Activated CD4-positive, alpha-beta T cell treated with anti-CD3 and anti-CD28 coated beads, Interleukin-2, amount 10 ng/mL, durations not matched to agents 24 days and 14 days (primary cell): ENCODE measurements at regions not wholly inside any gene's neighbourhood (a gene's known extent, or its start where the extent isn't known, plus 50 kb on each side); places are given as distances from the start of the nearest gene placed in this dataset.
"Not testable (repeated sequence)": the region's sequence is repeated elsewhere in the genome, so short reads cannot be mapped to it uniquely, and the experiment has no call there.

Experiments used
- DNase-seq: peaks from one replicate; pipeline ENCODE4 v3.0.0; 2022
- H3K27ac Mint-ChIP-seq: one replicate; pipeline ENCODE4 v1.8.0; 2022; ENCODE audit warnings: mild to moderate bottlenecking, mixed read lengths
- H3K27me3 Mint-ChIP-seq: one replicate; pipeline ENCODE4 v1.8.0; 2022; ENCODE audit warnings: mixed read lengths
- H3K36me3 Mint-ChIP-seq: one replicate; pipeline ENCODE4 v1.8.0; 2022; ENCODE audit warnings: low read depth, mild to moderate bottlenecking, mixed read lengths
- H3K4me1 Mint-ChIP-seq: one replicate; pipeline ENCODE4 v1.8.0; 2021; ENCODE audit warnings: mixed read lengths
- H3K4me3 Mint-ChIP-seq: one replicate; pipeline ENCODE4 v1.8.0; 2022; ENCODE audit warnings: mild to moderate bottlenecking, moderate library complexity, mixed read lengths
- H3K9me3 Mint-ChIP-seq: one replicate; pipeline ENCODE4 v1.8.0; 2021; ENCODE audit warnings: mixed read lengths
- intact Hi-C: fragments of 100-400 bp; cut with micrococcal nuclease; formaldehyde crosslinking; loops from one replicate; pipeline ENCODE4 v1.15.1; 2023

GRCh38 chr10:55803055-55803454 is 558.0 kb downstream of the ZWINT start:
- H3K27me3 Mint-ChIP-seq = no peaks in the 10 kb centered on the region
- no peaks in the 10 kb centered on the region for H3K4me1 Mint-ChIP-seq
- no peaks in the 10 kb centered on the region for H3K9me3 Mint-ChIP-seq
- intact Hi-C loops = no loop called here
- H3K27ac Mint-ChIP-seq = no peak overlapping the region
- H3K36me3 Mint-ChIP-seq = no peaks in the 10 kb centered on the region
- DNase-seq = no peak
- no peak overlapping the region for H3K4me3 Mint-ChIP-seq

DNA sequence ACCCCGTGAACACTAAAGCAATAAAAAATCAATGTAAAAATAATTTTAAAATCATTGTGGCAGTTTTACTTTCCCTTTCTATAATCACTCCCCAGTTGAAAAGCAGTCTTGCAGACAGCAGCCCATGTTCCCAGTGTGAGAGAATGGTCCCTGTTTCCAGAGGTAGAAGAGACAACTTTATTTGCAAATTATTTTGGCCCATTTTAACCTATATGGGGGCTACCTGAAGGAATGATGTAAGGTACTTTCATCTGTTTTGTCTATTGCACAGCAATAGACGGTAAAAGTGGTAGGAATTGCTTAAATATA is 559.8 kb downstream of the ZWINT start:
- Mint-ChIP-seq H3K36me3 (no peaks in the 10 kb centered on the region), H3K4me1 (no peaks in the 10 kb centered on the region), H3K4me3 (no peak overlapping the region), H3K27ac (no peak overlapping the region), H3K9me3 (no peaks in the 10 kb centered on the region), H3K27me3 (no peaks in the 10 kb centered on the region)
- intact Hi-C loops = no loop called here
- DNase-seq = no peak

GRCh38 chr10:55800602-55801352 is 560.3 kb downstream of the ZWINT start:
- Mint-ChIP-seq H3K27ac (no peak overlapping the region), H3K4me3 (no peak overlapping the region), H3K36me3 (no peaks in the 10 kb centered on the region), H3K27me3 (no peaks in the 10 kb centered on the region), H3K4me1 (no peaks in the 10 kb centered on the region), H3K9me3 (no peaks in the 10 kb centered on the region)
- intact Hi-C loops = no loop called here
- DNase-seq = no peak

DNA sequence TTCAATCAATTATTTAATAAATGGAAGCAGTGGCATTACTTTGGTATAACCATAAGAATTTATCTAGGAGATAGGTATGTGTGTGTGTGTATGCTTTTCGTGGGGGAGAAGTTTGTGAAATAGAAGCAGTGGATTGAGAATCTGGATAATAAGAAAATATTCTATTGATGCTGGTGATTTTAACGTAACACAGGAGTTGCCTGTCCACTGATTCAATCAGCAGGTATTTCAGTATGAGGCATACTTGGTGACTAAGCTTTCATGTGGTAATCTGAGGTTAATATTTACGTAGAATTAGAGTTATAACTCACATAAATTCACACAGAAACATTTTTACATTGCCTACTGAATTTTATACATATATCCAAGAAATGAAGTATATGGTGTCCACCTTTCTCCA is 568.0 kb downstream of the ZWINT start:
- Mint-ChIP-seq H3K27me3 (no peaks in the 10 kb centered on the region), H3K27ac (no peak overlapping the region), H3K36me3 (no peaks in the 10 kb centered on the region), H3K9me3 (no peaks in the 10 kb centered on the region), H3K4me1 (no peaks in the 10 kb centered on the region), H3K4me3 (no peak overlapping the region)
- no peak for DNase-seq
- intact Hi-C loops = no loop called here

- DNase-seq, H3K27me3 Mint-ChIP-seq, H3K4me1 Mint-ChIP-seq, H3K27ac Mint-ChIP-seq, H3K36me3 Mint-ChIP-seq, intact Hi-C loops, H3K4me3 Mint-ChIP-seq, H3K9me3 Mint-ChIP-seq: not testable (repeated sequence)
Measured at GRCh38 chr10:55790276-55790675, 570.8 kb downstream of the ZWINT start.

- no peak overlapping the region for H3K4me3 Mint-ChIP-seq
- H3K27me3 Mint-ChIP-seq = no peaks in the 10 kb centered on the region
- no peaks in the 10 kb centered on the region for H3K4me1 Mint-ChIP-seq
- no peak overlapping the region for H3K27ac Mint-ChIP-seq
- no peaks in the 10 kb centered on the region for H3K9me3 Mint-ChIP-seq
- intact Hi-C loops = no loop called here
- no peak for DNase-seq
- H3K36me3 Mint-ChIP-seq = no peaks in the 10 kb centered on the region
Measured at GRCh38 chr10:55786461-55787050, 574.5 kb downstream of the ZWINT start.

GRCh38 chr10:55782181-55782580 is 578.9 kb downstream of the ZWINT start:
- Mint-ChIP-seq H3K27me3 (no peaks in the 10 kb centered on the region), H3K4me1 (no peaks in the 10 kb centered on the region), H3K36me3 (no peaks in the 10 kb centered on the region), H3K27ac (no peak overlapping the region), H3K4me3 (no peak overlapping the region), H3K9me3 (peaks cover 4% of the 10 kb centered on the region)
- DNase-seq = no peak
- intact Hi-C loops = no loop called here

DNA sequence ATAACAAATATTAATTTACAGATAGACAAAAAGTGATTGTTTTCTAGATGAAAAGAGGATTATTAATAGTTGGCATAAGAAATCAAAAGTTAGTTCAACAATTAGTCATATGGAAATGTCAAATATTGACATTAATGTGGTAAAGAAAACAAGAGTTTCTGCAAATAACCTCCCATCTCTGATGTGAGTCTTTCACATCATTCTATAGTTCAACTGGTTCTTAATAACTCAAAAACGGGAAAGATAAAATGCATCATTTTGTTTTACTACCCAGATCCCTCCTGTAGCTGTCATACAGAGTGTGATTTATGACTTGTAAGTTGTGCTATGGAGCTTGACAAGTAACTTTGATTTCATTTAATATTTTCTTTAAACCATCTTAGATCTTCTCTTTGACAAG is 594.8 kb downstream of the ZWINT start:
- no peak for DNase-seq
- intact Hi-C loops = no loop called here
- no peaks in the 10 kb centered on the region for H3K36me3 Mint-ChIP-seq

GRCh38 chr10:55750458-55750857 is 610.6 kb downstream of the ZWINT start:
- H3K27me3 Mint-ChIP-seq = no peaks in the 10 kb centered on the region
- intact Hi-C loops = no loop called here
- no peaks in the 10 kb centered on the region for H3K9me3 Mint-ChIP-seq
- no peak overlapping the region for H3K4me3 Mint-ChIP-seq
- no peak overlapping the region for H3K27ac Mint-ChIP-seq
- H3K4me1 Mint-ChIP-seq = no peaks in the 10 kb centered on the region
- no peaks in the 10 kb centered on the region for H3K36me3 Mint-ChIP-seq
- DNase-seq = no peak

More for the DNA sequence above, 594.8 kb downstream of the ZWINT start:
- Mint-ChIP-seq H3K27me3 (no peaks in the 10 kb centered on the region), H3K4me3 (no peak overlapping the region), H3K9me3 (no peaks in the 10 kb centered on the region), H3K4me1 (no peaks in the 10 kb centered on the region), H3K27ac (no peak overlapping the region)

DNA sequence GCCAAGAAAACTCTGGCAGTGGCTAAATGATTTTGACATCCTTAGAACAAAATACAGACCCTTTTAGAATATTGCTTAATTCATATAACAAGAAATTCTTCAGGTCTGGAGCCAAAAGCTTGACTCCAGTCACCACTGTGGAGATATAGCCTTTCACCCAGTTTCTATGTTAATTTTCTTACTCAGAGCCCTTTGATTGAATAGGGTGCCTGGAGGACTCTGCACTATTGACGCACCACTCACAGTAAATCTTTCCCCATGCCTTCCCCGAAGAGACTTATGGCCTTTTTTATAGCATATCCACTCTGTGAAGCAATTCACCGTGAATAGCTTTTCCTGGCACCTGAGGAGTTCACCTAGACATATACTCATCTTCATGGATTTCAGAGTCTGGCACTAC is 613.8 kb downstream of the ZWINT start:
- Mint-ChIP-seq H3K27ac (no peak overlapping the region), H3K9me3 (no peaks in the 10 kb centered on the region), H3K4me1 (no peaks in the 10 kb centered on the region), H3K36me3 (no peaks in the 10 kb centered on the region), H3K27me3 (no peaks in the 10 kb centered on the region), H3K4me3 (no peak overlapping the region)
- no peak for DNase-seq
- intact Hi-C loops = no loop called here

DNA sequence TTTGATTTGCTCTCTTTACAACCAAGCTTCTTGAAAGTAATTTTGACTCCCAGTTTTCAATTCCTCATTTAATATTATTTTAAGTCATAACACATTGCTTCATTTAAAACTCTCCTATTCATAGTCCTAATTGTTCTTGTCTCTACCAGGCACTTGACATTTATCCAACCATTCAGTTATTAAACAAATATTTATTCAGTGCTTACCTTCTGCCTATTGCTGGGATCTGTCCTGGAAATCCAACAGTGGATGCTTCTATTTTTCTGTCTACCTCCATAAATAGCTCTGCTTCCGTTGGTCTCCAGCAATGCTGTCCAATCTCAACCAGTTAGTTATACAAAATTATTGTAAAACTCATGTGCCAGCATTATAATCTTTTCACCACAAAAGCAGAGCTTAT is 615.1 kb downstream of the ZWINT start:
- H3K36me3 Mint-ChIP-seq = no peaks in the 10 kb centered on the region
- no peaks in the 10 kb centered on the region for H3K27me3 Mint-ChIP-seq
- no peaks in the 10 kb centered on the region for H3K4me1 Mint-ChIP-seq

GRCh38 chr10:55742487-55742886 is 618.6 kb downstream of the ZWINT start:
- H3K4me3 Mint-ChIP-seq = no peak overlapping the region
- no peaks in the 10 kb centered on the region for H3K9me3 Mint-ChIP-seq
- H3K4me1 Mint-ChIP-seq = no peaks in the 10 kb centered on the region
- intact Hi-C loops = no loop called here
- H3K27ac Mint-ChIP-seq = no peak overlapping the region
- H3K27me3 Mint-ChIP-seq = no peaks in the 10 kb centered on the region
- no peak for DNase-seq
- H3K36me3 Mint-ChIP-seq = no peaks in the 10 kb centered on the region

More for the DNA sequence above, 615.1 kb downstream of the ZWINT start:
- DNase-seq = no peak
- Mint-ChIP-seq H3K9me3 (no peaks in the 10 kb centered on the region), H3K4me3 (no peak overlapping the region), H3K27ac (no peak overlapping the region)
- intact Hi-C loops = no loop called here

DNA sequence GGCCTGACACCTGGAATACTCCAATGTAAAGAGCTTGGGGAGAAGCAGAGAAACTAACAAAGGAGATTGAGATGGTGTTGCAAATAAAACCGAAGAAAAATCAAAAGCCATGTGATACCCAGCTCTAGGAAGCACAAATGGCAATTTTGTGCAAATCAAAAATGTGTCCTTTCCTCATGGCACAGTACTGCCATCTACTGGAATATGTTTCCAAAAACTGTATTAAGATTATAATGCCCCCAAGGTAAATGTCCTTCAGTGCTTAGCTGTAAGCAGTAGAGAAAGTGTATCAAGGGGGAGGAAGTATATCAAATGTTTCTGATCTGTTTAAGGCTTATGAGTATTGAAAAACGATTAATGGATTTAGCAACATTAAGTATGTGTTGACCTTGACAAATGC is 620.3 kb downstream of the ZWINT start:
- H3K27ac Mint-ChIP-seq, DNase-seq, H3K4me3 Mint-ChIP-seq, intact Hi-C loops, H3K4me1 Mint-ChIP-seq, H3K27me3 Mint-ChIP-seq, H3K36me3 Mint-ChIP-seq, H3K9me3 Mint-ChIP-seq: not testable (repeated sequence)

GRCh38 chr10:55740110-55740509 is 620.9 kb downstream of the ZWINT start:
- intact Hi-C loops = no loop called here
- H3K27me3 Mint-ChIP-seq = no peaks in the 10 kb centered on the region
- no peaks in the 10 kb centered on the region for H3K4me1 Mint-ChIP-seq
- DNase-seq = no peak
- no peak overlapping the region for H3K4me3 Mint-ChIP-seq
- H3K36me3 Mint-ChIP-seq = no peaks in the 10 kb centered on the region
- H3K27ac Mint-ChIP-seq = no peak overlapping the region
- H3K9me3 Mint-ChIP-seq = no peaks in the 10 kb centered on the region

GRCh38 chr10:55734112-55734511 is 626.9 kb downstream of the ZWINT start:
- Mint-ChIP-seq H3K27ac (no peak overlapping the region), H3K9me3 (no peaks in the 10 kb centered on the region), H3K4me1 (no peaks in the 10 kb centered on the region), H3K4me3 (no peak overlapping the region), H3K27me3 (no peaks in the 10 kb centered on the region), H3K36me3 (no peaks in the 10 kb centered on the region)
- intact Hi-C loops = no loop called here
- no peak for DNase-seq
